Fibroblast of lung (primary cell): ENCODE measurements at regions not wholly inside any gene's neighbourhood (a gene's known extent, or its start where the extent isn't known, plus 50 kb on each side); places are given as distances from the start of the nearest gene placed in this dataset.

Source experiments
- DNase-seq, 2 donors: peaks; one replicate each; pipeline versions ENCODE4 v3.0.0 to v3.0.0-alpha.2; 2010; ENCODE audit warnings: low read depth in 2 of 2
- H2AFZ ChIP-seq: 2 replicates; pipeline ENCODE4 v1.5.1; 2012; ENCODE audit warnings: low read length, control low read depth, inconsistent platforms
- H3K27ac ChIP-seq: 2 replicates; pipeline ENCODE4 v1.5.1; 2011; ENCODE audit warnings: low read length, control low read depth; ENCODE audit not compliant: insufficient read depth
- H3K27me3 ChIP-seq: 2 replicates; pipeline ENCODE4 v1.5.1; 2011; ENCODE audit warnings: mild to moderate bottlenecking, low read length; ENCODE audit not compliant: control insufficient read depth, insufficient read depth
- H3K36me3 ChIP-seq: 2 replicates; pipeline ENCODE4 v1.5.1; 2011; ENCODE audit warnings: low read length; ENCODE audit not compliant: control insufficient read depth, insufficient read depth
- H3K4me1 ChIP-seq: 2 replicates; pipeline ENCODE4 v1.5.1; 2011; ENCODE audit warnings: low read length; ENCODE audit not compliant: control insufficient read depth, insufficient read depth; ENCODE audit errors: extremely low read depth
- H3K4me2 ChIP-seq: 2 replicates; pipeline ENCODE4 v1.5.1; 2011; ENCODE audit warnings: low read length, control low read depth; ENCODE audit not compliant: insufficient read depth; ENCODE audit errors: extremely low read depth
- H3K4me3 ChIP-seq, 4 experiments: fragments of 200-600 bp in 1 of 4; sonication (generic) in 1 of 4; replicated peaks in 1 of 4; 2 replicates each; pipeline ENCODE4 v1.5.1; 2011 to 2016; ENCODE audit warnings: low read length in 4 of 4, low read depth in 3 of 4, mild to moderate bottlenecking in 3 of 4, control low read depth in 2 of 4, inconsistent platforms in 1 of 4, mixed read lengths in 1 of 4; ENCODE audit not compliant: insufficient read depth in 1 of 4; ENCODE audit errors: control extremely low read depth in 1 of 4
- H3K79me2 ChIP-seq: 2 replicates; pipeline ENCODE4 v1.5.1; 2012; ENCODE audit warnings: mild to moderate bottlenecking, low read length, inconsistent platforms; ENCODE audit not compliant: control insufficient read depth, insufficient read depth
- H3K9ac ChIP-seq: 2 replicates; pipeline ENCODE4 v1.5.1; 2011; ENCODE audit warnings: mild to moderate bottlenecking, low read length, control low read depth; ENCODE audit not compliant: insufficient read depth
- H3K9me3 ChIP-seq: 2 replicates; pipeline ENCODE4 v1.5.1; 2012; ENCODE audit warnings: low read depth, low read length; ENCODE audit not compliant: control insufficient read depth, insufficient read depth
- H4K20me1 ChIP-seq: 2 replicates; pipeline ENCODE4 v1.5.1; 2011; ENCODE audit warnings: low read length; ENCODE audit not compliant: control insufficient read depth, insufficient read depth; ENCODE audit errors: extremely low read depth
- EZH2 ChIP-seq: IDR thresholded peaks from 2 replicates; pipeline ENCODE4 v1.5.1; 2012; ENCODE audit warnings: low read length, control low read depth, mild to moderate bottlenecking; ENCODE audit errors: missing control alignments
- TF ChIP-seq, protein P1 (sequence below), 2 donors: IDR thresholded peaks in 1 of 2; conservative IDR thresholded peaks in 1 of 2; 1 replicate in 1 of 2; 2 replicates in 1 of 2; pipeline ENCODE4 v1.5.1; 2011 to 2012; ENCODE audit warnings: low read length in 2 of 2, control low read depth in 1 of 2, inconsistent platforms in 1 of 2, low read depth in 1 of 2, mild to moderate bottlenecking in 1 of 2

DNA sequence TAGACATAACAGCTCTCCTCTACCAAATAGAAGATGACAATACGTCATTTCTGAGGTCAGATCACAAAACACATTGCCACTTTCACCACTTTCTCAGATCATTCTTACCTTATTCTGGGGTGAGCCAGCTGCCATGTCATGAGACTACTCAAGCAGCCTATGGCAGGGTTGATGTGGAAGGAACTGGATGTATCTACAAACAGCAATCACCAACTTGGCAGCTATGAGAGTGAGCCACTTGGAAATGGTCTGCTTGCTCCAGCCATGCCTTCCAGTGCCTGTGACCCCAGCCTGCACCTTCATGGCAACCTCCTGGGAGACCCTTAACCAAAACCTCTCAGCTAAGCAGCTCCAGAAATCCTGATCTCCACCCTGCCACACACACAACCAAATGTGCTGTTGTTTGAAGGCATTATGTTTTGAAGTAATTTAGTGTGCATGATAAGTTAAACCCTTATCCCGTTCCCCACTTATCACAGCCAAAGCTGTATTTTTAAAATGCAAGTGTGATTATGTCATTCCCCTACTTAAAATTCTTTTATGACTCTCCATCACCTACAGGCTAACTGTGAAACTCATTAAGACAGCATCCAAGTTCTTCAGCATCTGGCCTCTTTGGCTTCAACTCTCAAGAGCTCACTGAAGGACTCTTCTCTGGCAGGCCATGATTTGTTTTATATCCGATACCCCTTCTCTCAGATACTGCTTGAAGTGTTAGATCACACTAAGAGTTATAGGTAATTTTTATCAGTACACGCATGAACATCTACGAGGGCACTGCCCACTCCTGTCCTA, 150.6 kb downstream of the LY86 start:
- Histone ChIP-seq H4K20me1 (no peaks in the 10 kb centered on the region), H3K79me2 (no peaks in the 10 kb centered on the region), H2AFZ (no peak overlapping the region), H3K9ac (no peak overlapping the region), H3K4me1 (peaks cover 3% of the 10 kb centered on the region), H3K27me3 (no peaks in the 10 kb centered on the region), H3K4me3 (no peak overlapping the region), H3K9me3 (no peaks in the 10 kb centered on the region), H3K36me3 (no peaks in the 10 kb centered on the region), H3K4me2 (no peak overlapping the region), H3K27ac (no peak overlapping the region)
- DNase-seq, result no peak
- TF ChIP-seq, protein P1, sequence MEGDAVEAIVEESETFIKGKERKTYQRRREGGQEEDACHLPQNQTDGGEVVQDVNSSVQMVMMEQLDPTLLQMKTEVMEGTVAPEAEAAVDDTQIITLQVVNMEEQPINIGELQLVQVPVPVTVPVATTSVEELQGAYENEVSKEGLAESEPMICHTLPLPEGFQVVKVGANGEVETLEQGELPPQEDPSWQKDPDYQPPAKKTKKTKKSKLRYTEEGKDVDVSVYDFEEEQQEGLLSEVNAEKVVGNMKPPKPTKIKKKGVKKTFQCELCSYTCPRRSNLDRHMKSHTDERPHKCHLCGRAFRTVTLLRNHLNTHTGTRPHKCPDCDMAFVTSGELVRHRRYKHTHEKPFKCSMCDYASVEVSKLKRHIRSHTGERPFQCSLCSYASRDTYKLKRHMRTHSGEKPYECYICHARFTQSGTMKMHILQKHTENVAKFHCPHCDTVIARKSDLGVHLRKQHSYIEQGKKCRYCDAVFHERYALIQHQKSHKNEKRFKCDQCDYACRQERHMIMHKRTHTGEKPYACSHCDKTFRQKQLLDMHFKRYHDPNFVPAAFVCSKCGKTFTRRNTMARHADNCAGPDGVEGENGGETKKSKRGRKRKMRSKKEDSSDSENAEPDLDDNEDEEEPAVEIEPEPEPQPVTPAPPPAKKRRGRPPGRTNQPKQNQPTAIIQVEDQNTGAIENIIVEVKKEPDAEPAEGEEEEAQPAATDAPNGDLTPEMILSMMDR (conservative IDR thresholded peaks at IDR 0.05 in 1 of 2, IDR thresholded peaks at IDR 0.05 in 1 of 2; ENCODE audit: low read depth in 1 of 2, low read length in 2 of 2), result no peak
- TF ChIP-seq EZH2, result no peak

DNA sequence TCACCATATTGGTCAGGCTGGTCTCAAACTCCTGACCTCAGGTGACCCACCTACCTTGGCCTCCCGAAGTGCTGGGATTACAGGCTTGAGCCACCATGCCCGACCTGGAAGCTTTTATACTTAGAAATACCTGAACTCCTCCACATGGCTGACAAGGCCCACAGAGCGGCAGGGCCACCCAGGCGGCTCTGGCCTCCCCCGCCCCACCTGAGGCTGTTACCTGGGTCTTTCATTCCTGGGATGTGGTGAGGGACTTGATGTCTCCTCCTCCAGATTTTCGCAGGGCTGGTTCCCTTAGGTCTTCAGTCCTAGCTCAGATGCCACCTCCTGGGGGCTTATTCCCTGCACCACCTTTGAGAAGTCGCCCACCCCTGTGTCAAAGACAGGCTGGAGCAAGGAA, 152.1 kb downstream of the LY86 start:
- no peaks in the 10 kb centered on the region for H3K27me3 ChIP-seq
- no peaks in the 10 kb centered on the region for H3K9me3 ChIP-seq
- H4K20me1 ChIP-seq, result no peaks in the 10 kb centered on the region
- H3K4me2 ChIP-seq, result no peak overlapping the region
- H3K79me2 ChIP-seq, result no peaks in the 10 kb centered on the region
- H3K27ac ChIP-seq, result no peak overlapping the region
- TF ChIP-seq EZH2, result no peak
- TF ChIP-seq, protein P1 (conservative IDR thresholded peaks at IDR 0.05 in 1 of 2, IDR thresholded peaks at IDR 0.05 in 1 of 2; ENCODE audit: low read depth in 1 of 2, low read length in 2 of 2), result no peak
- no peak overlapping the region for H2AFZ ChIP-seq
- DNase-seq, result no peak
- H3K36me3 ChIP-seq, result no peaks in the 10 kb centered on the region
- H3K4me3 ChIP-seq, result no peak overlapping the region
- no peak overlapping the region for H3K9ac ChIP-seq
- H3K4me1 ChIP-seq, result peaks cover 3% of the 10 kb centered on the region

DNA sequence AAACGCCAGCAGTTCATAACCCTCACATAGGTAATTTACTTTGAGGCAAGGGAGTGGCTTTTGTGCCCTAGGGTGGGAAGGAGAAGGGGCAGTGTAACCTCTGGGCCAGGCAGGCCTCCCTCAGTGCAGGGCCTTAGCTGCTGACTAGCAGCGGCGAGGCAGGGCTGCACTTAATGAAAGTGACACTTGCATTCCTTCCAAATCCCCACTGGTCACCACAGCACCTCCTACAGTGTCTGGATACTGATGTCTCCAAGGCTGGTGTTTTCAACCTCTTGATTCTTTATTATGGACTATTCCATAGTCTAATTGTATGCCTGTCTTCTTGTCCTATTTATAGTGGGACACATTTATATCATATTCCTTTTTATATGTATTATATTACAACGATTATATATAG, 152.7 kb downstream of the LY86 start:
- no peak for DNase-seq
- H3K4me1 ChIP-seq, result peaks cover 3% of the 10 kb centered on the region
- no peaks in the 10 kb centered on the region for H3K79me2 ChIP-seq
- no peak overlapping the region for H3K9ac ChIP-seq
- TF ChIP-seq EZH2, result no peak
- TF ChIP-seq, protein P1 (conservative IDR thresholded peaks at IDR 0.05 in 1 of 2, IDR thresholded peaks at IDR 0.05 in 1 of 2; ENCODE audit: low read depth in 1 of 2, low read length in 2 of 2), result no peak
- H3K9me3 ChIP-seq, result no peaks in the 10 kb centered on the region
- H3K27ac ChIP-seq, result no peak overlapping the region
- H3K27me3 ChIP-seq, result no peaks in the 10 kb centered on the region
- H3K36me3 ChIP-seq, result no peaks in the 10 kb centered on the region
- no peak overlapping the region for H3K4me2 ChIP-seq
- H2AFZ ChIP-seq, result no peak overlapping the region
- H4K20me1 ChIP-seq, result no peaks in the 10 kb centered on the region
- no peak overlapping the region for H3K4me3 ChIP-seq
